H1 (cell line): ENCODE measurements at regions not wholly inside any gene's neighbourhood (a gene's known extent, or its start where the extent isn't known, plus 50 kb on each side); places are given as distances from the start of the nearest gene placed in this dataset.

Experiments used
- BRCA1 ChIP-seq: IDR thresholded peaks from 2 replicates; pipeline ENCODE4 v1.6.1; 2012; ENCODE audit warnings: low read depth, low read length, improper control_type of control experiment
- CTCF ChIP-seq, 3 experiments: IDR thresholded peaks; 1 replicate in 2 of 3; 2 replicates in 1 of 3; pipeline versions ENCODE4 v1.5.1 to v1.6.1; 2011; ENCODE audit warnings: low read length in 3 of 3, mild to moderate bottlenecking in 3 of 3, inconsistent platforms in 2 of 3, low read depth in 1 of 3, moderate library complexity in 1 of 3; ENCODE audit not compliant: insufficient read depth in 1 of 3; ENCODE audit errors: control extremely low read depth in 1 of 3
- EZH2 ChIP-seq: fragments of 200-600 bp; sonication (generic); IDR thresholded peaks from 2 replicates; pipeline ENCODE4 v1.7.1; 2012; ENCODE audit warnings: low read depth, mild to moderate bottlenecking, moderate library complexity, low read length, inconsistent platforms; ENCODE audit not compliant: severe bottlenecking
- JUN ChIP-seq: IDR thresholded peaks from 2 replicates; pipeline ENCODE4 v1.6.1; 2011; ENCODE audit warnings: low read depth, mild to moderate bottlenecking, improper control_type of control experiment, low read length

DNA sequence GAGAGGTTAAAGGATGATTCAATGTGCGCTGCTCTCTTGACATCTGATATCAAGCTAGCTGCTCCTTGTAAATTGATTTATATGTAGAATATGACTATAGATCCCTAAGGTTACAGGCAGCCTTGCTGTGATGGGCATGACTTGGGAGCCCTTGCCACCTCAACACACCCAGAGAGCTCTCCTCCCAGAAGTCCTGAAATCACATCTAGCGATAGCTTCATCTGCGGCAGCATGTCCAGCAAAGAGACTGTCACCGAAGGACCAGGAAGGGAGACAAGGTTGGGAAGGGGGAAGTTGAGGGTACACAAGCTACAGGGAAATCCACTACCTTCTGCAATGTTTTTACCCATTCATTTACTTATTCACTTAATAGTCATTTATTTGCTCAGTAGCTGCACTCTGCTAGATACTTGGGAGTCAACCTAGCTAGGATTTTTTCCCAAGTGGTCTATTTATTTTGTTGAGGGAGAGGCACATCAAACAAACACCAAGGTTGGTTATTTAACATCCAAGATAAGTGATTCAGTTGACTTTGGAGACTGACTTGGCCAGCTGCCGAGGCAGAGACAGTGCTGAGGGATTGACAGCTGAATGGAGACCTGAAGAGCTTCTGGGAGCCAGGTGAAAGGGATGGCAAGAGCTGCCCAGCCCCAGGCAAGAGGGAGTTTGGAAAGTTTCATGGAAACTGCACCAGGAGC, 205.8 kb upstream of the IL12A start (continued):
- TF ChIP-seq CTCF (IDR thresholded peaks at IDR 0.05; ENCODE audit: control extremely low read depth in 1 of 3, insufficient read depth in 1 of 3, low read depth in 1 of 3, low read length in 3 of 3), result no peak
- TF ChIP-seq JUN, result no peak
- no peak for TF ChIP-seq EZH2
- no peak for TF ChIP-seq BRCA1
